IMR-90 (cell line): ENCODE measurements at regions not wholly inside any gene's neighbourhood (a gene's known extent, or its start where the extent isn't known, plus 50 kb on each side); places are given as distances from the start of the nearest gene placed in this dataset.

ENCODE experiments used
- ATAC-seq: fragments of 200-7000 bp; cut with Tn5 transposase; 2 replicates; pipeline ENCODE4 v1.9.1; 2020; ENCODE audit warnings: low read depth, mild to moderate bottlenecking, moderate library complexity
- BruUV-seq: library from RNA; stranded (reverse); fragments of 400-500 nt; replicated peaks from 2 replicates; lab custom pipeline; 2021; lab: Mats Ljungman, UMichigan
- CTCF ChIA-PET: fragments of 300-600 bp; formaldehyde crosslinking; extraction: SDS; loops from one replicate; lab custom pipeline; 2021; ENCODE audit warnings: antibody characterized with exemption; lab: Yijun Ruan, JAX
- POLR2A ChIA-PET: fragments of 300-600 bp; sonication (Branson Sonifier 250); formaldehyde crosslinking; loops from one replicate; lab custom pipeline; 2022; ENCODE audit warnings: antibody characterized with exemption; ENCODE audit not compliant: unreplicated experiment; lab: Charles Lee
- DNase-seq: peaks from one replicate; pipeline ENCODE4 v3.0.0; 2013
- H2AFZ ChIP-seq: replicated peaks from 2 replicates; pipeline ENCODE3; 2013; ENCODE audit warnings: low read length, mild to moderate bottlenecking; ENCODE audit not compliant: poor library complexity
- H2AK5ac ChIP-seq: 2 replicates; pipeline ENCODE4 v1.6.1; 2013; ENCODE audit warnings: low read depth, low read length, inconsistent platforms
- H2AK9ac ChIP-seq: replicated peaks from 2 replicates; pipeline ENCODE3; 2013; ENCODE audit warnings: mild to moderate bottlenecking, low read depth, low read length, moderate library complexity; ENCODE audit not compliant: poor library complexity
- H2BK120ac ChIP-seq: 2 replicates; pipeline ENCODE4 v1.6.1; 2013; ENCODE audit warnings: low read depth, low read length, inconsistent platforms
- H2BK15ac ChIP-seq: 3 replicates; pipeline ENCODE4 v1.6.1; 2013; ENCODE audit warnings: low read depth, low read length, inconsistent platforms
- H2BK20ac ChIP-seq: 2 replicates; pipeline ENCODE4 v1.6.1; 2013; ENCODE audit warnings: low read depth, mild to moderate bottlenecking, inconsistent platforms, low read length, moderate library complexity
- H2BK5ac ChIP-seq: 2 replicates; pipeline ENCODE4 v1.6.1; 2013; ENCODE audit warnings: mild to moderate bottlenecking, low read depth, low read length, inconsistent platforms; ENCODE audit not compliant: poor library complexity, severe bottlenecking
- H3K14ac ChIP-seq: replicated peaks from 2 replicates; pipeline ENCODE4 v1.6.1; 2013; ENCODE audit warnings: low read depth, low read length, inconsistent platforms
- H3K18ac ChIP-seq: 2 replicates; pipeline ENCODE4 v1.6.1; 2013; ENCODE audit warnings: low read depth, low read length, control low read depth
- H3K23ac ChIP-seq: 2 replicates; pipeline ENCODE4 v1.6.1; 2013; ENCODE audit warnings: low read depth, low read length, inconsistent platforms
- H3K27ac ChIP-seq: 2 replicates; pipeline ENCODE4 v1.5.1; 2013; ENCODE audit warnings: mild to moderate bottlenecking, control low read depth, low read length; ENCODE audit not compliant: insufficient read depth
- H3K27me3 ChIP-seq: 2 replicates; pipeline ENCODE4 v1.6.1; 2013; ENCODE audit warnings: low read length; ENCODE audit not compliant: control insufficient read depth, insufficient read depth
- H3K36me3 ChIP-seq: 2 replicates; pipeline ENCODE4 v1.6.1; 2013; ENCODE audit warnings: low read length, mixed read lengths; ENCODE audit not compliant: control insufficient read depth, insufficient read depth
- H3K4ac ChIP-seq: 2 replicates; pipeline ENCODE4 v1.6.1; 2013; ENCODE audit warnings: low read depth, low read length, inconsistent platforms
- H3K4me1 ChIP-seq: 2 replicates; pipeline ENCODE4 v1.6.1; 2013; ENCODE audit warnings: low read length, mixed read lengths; ENCODE audit not compliant: control insufficient read depth, insufficient read depth
- H3K4me2 ChIP-seq: 2 replicates; pipeline ENCODE4 v1.6.1; 2013; ENCODE audit warnings: low read depth, mild to moderate bottlenecking, control low read depth, low read length, moderate library complexity
- H3K4me3 ChIP-seq: 2 replicates; pipeline ENCODE4 v1.5.1; 2013; ENCODE audit warnings: low read depth, mild to moderate bottlenecking, control low read depth, low read length, moderate library complexity; ENCODE audit not compliant: insufficient read depth
- H3K56ac ChIP-seq: 2 replicates; pipeline ENCODE4 v1.6.1; 2013; ENCODE audit warnings: low read length, inconsistent platforms; ENCODE audit not compliant: insufficient read depth; ENCODE audit errors: extremely low read depth
- H3K79me1 ChIP-seq, 2 experiments: 2 replicates each; pipeline ENCODE4 v1.6.1; 2013; ENCODE audit warnings: low read length in 2 of 2, inconsistent platforms in 1 of 2, low read depth in 1 of 2
- H3K9ac ChIP-seq: 2 replicates; pipeline ENCODE4 v1.6.1; 2013; ENCODE audit warnings: low read depth, low read length, control low read depth
- H3K9me1 ChIP-seq: 2 replicates; pipeline ENCODE4 v1.6.1; 2013; ENCODE audit warnings: low read length, inconsistent platforms; ENCODE audit not compliant: insufficient read depth
- H3K9me3 ChIP-seq: 2 replicates; pipeline ENCODE4 v1.6.1; 2013; ENCODE audit warnings: low read length; ENCODE audit not compliant: control insufficient read depth, insufficient read depth
- H4K20me1 ChIP-seq: 2 replicates; pipeline ENCODE4 v1.6.1; 2013; ENCODE audit warnings: low read length, inconsistent platforms; ENCODE audit not compliant: insufficient read depth
- H4K5ac ChIP-seq: 2 replicates; pipeline ENCODE4 v1.6.1; 2013; ENCODE audit warnings: mild to moderate bottlenecking, low read depth, low read length, control low read depth
- H4K8ac ChIP-seq, 2 experiments: 2 replicates each; pipeline ENCODE4 v1.6.1; 2013; ENCODE audit warnings: low read depth in 2 of 2, low read length in 2 of 2, control low read depth in 1 of 2, inconsistent platforms in 1 of 2
- H4K91ac ChIP-seq: 2 replicates; pipeline ENCODE4 v1.6.1; 2013; ENCODE audit warnings: low read depth, low read length, inconsistent platforms; ENCODE audit not compliant: insufficient read depth
- BHLHE40 ChIP-seq: fragments of 150-350 bp; IDR thresholded peaks from 2 replicates; pipeline ENCODE4 v1.6.1; 2016; ENCODE audit warnings: mild to moderate bottlenecking, low read depth, low read length
- CEBPB ChIP-seq: IDR thresholded peaks from 2 replicates; pipeline ENCODE4 v1.6.1; 2012; ENCODE audit warnings: low read depth, low read length, improper control_type of control experiment
- CTCF ChIP-seq: conservative IDR thresholded peaks from 2 replicates; pipeline ENCODE4 v1.5.1; 2012; ENCODE audit warnings: mild to moderate bottlenecking, low read depth, low read length, improper control_type of control experiment
- ELK1 ChIP-seq: fragments of 150-350 bp; IDR thresholded peaks from 2 replicates; pipeline ENCODE4 v1.6.1; 2016; ENCODE audit warnings: low read depth, mild to moderate bottlenecking, low read length, moderate library complexity, borderline replicate concordance
- FOS ChIP-seq: fragments of 150-350 bp; IDR thresholded peaks from 2 replicates; pipeline ENCODE4 v1.6.1; 2016; ENCODE audit warnings: low read depth, low read length
- MAZ ChIP-seq: IDR thresholded peaks from 2 replicates; pipeline ENCODE4 v1.6.1; 2012; ENCODE audit warnings: low read depth, mild to moderate bottlenecking, low read length, improper control_type of control experiment, moderate library complexity, borderline replicate concordance
- MXI1 ChIP-seq: IDR thresholded peaks from 2 replicates; pipeline ENCODE4 v1.6.1; 2012; ENCODE audit warnings: low read depth, mild to moderate bottlenecking, low read length, moderate library complexity, borderline replicate concordance
- NFE2L2 ChIP-seq: fragments of 150-350 bp; IDR thresholded peaks from 2 replicates; pipeline ENCODE4 v1.6.1; 2016; ENCODE audit warnings: low read depth, mild to moderate bottlenecking, low read length
- POLR2A ChIP-seq: IDR thresholded peaks from 2 replicates; pipeline ENCODE4 v1.6.1; 2012; ENCODE audit warnings: mild to moderate bottlenecking, low read depth, low read length
- RAD21 ChIP-seq: IDR thresholded peaks from 2 replicates; pipeline ENCODE4 v1.6.1; 2012; ENCODE audit warnings: low read length, improper control_type of control experiment
- RCOR1 ChIP-seq: IDR thresholded peaks from 2 replicates; pipeline ENCODE4 v1.6.1; 2012; ENCODE audit warnings: mild to moderate bottlenecking, low read length, improper control_type of control experiment; ENCODE audit not compliant: insufficient replicate concordance
- RFX5 ChIP-seq: IDR thresholded peaks from 2 replicates; pipeline ENCODE4 v1.8.0; 2012; ENCODE audit warnings: low read depth, mild to moderate bottlenecking, low read length, moderate library complexity
- SMC3 ChIP-seq: fragments of 150-350 bp; IDR thresholded peaks from 2 replicates; pipeline ENCODE4 v1.6.1; 2016; ENCODE audit warnings: low read depth, mild to moderate bottlenecking, antibody characterized with exemption, low read length, moderate library complexity
- USF2 ChIP-seq: fragments of 150-350 bp; IDR thresholded peaks from 2 replicates; pipeline ENCODE4 v1.6.1; 2017; ENCODE audit warnings: mild to moderate bottlenecking, antibody characterized with exemption, low read length, low read depth
- dilution Hi-C: fragments of 300-500 bp; cut with HindIII; formaldehyde crosslinking; loops from one replicate; pipeline ENCODE4 v1.14.3; 2018; ENCODE audit warnings: low sequenced_read_pairs; ENCODE audit not compliant: unreplicated experiment
- in situ Hi-C: fragments of 300-500 bp; cut with MboI; formaldehyde crosslinking; loops from 3 replicates; pipeline ENCODE4 v1.14.3; 2019; ENCODE audit warnings: low sequenced_read_pairs, inconsistent platforms, mixed read lengths
- intact Hi-C: fragments of 100-400 bp; cut with micrococcal nuclease; formaldehyde crosslinking; loops from 2 replicates; pipeline ENCODE4 v1.10.0; 2022

GRCh38 chr6:54778731-54779130 is 67.8 kb upstream of the FAM83B start:
- no peak overlapping the region for H2AK9ac ChIP-seq
- H3K23ac ChIP-seq: no peak overlapping the region
- H3K36me3 ChIP-seq: no peaks in the 10 kb centered on the region
- no peak overlapping the region for H4K5ac ChIP-seq
- H2BK20ac ChIP-seq: no peak overlapping the region
- no peaks in the 10 kb centered on the region for H3K9me1 ChIP-seq
- no peak for TF ChIP-seq SMC3
- no peak for TF ChIP-seq FOS
- TF ChIP-seq NFE2L2: no peak
- TF ChIP-seq MAZ: no peak
- no peak for TF ChIP-seq CTCF
- no peak for TF ChIP-seq MXI1
- no peak for TF ChIP-seq RCOR1
- no peak for TF ChIP-seq POLR2A
- no peak for TF ChIP-seq ELK1
- TF ChIP-seq CEBPB: no peak
- TF ChIP-seq RFX5: no peak
- TF ChIP-seq BHLHE40: no peak
- no peak for TF ChIP-seq RAD21
- no peak for TF ChIP-seq USF2
- intact Hi-C loops (no loop called here), in situ Hi-C loops (no loop called here), dilution Hi-C loops (no loop called here)
- H3K4me1 ChIP-seq: no peaks in the 10 kb centered on the region; the same call in 1 of the 2 replicates
- H2BK5ac ChIP-seq: no peak overlapping the region
- no peak overlapping the region for H4K8ac ChIP-seq
- ChIA-PET CTCF (no interaction called here), POLR2A (no interaction called here)
- no peak overlapping the region for H3K4ac ChIP-seq
- no peak overlapping the region for H2BK120ac ChIP-seq
- no peaks in the 10 kb centered on the region for H4K20me1 ChIP-seq
- ATAC-seq: no peak
- no peak overlapping the region for H3K14ac ChIP-seq
- BruUV-seq: no TSS peak
- no peak overlapping the region for H4K91ac ChIP-seq
- no peak overlapping the region for H3K9ac ChIP-seq
- no peaks in the 10 kb centered on the region for H3K27me3 ChIP-seq
- H3K56ac ChIP-seq: no peak overlapping the region
- H2BK15ac ChIP-seq: no peak overlapping the region
- no peak overlapping the region for H3K27ac ChIP-seq
- H3K18ac ChIP-seq: no peak overlapping the region
- H3K4me3 ChIP-seq: no peak overlapping the region
- H2AK5ac ChIP-seq: no peak overlapping the region
- no peak overlapping the region for H2AFZ ChIP-seq
- no peak for DNase-seq
- no peaks in the 10 kb centered on the region for H3K79me1 ChIP-seq
- H3K9me3 ChIP-seq: no peaks in the 10 kb centered on the region
- H3K4me2 ChIP-seq: no peak overlapping the region
